ENCODE measurements at regions not wholly inside any gene's neighbourhood (a gene's known extent, or its start where the extent isn't known, plus 50 kb on each side); places are given as distances from the start of the nearest gene placed in this dataset.

GRCh38 chr5:159481751-159482150, 151.5 kb upstream of the IL12B start:
- H3K27ac Mint-ChIP-seq (ENCODE audit: unreplicated experiment): no peak overlapping the region
- no peak overlapping the region for H3K9ac ChIP-seq (ENCODE audit: low read length)
- peaks cover 4% of the 10 kb centered on the region for H3K27me3 Mint-ChIP-seq (ENCODE audit: low read depth, unreplicated experiment)

GRCh38 chr5:159486836-159487235, 156.5 kb upstream of the IL12B start:
- H3K4me2 ChIP-seq (ENCODE audit: low read length): no peak overlapping the region

More at GRCh38 chr5:159481751-159482150, 151.5 kb upstream of the IL12B start:
- Histone ChIP-seq H3K4me2 (ENCODE audit: low read length) (no peak overlapping the region), H3K27me3 (ENCODE audit: insufficient read depth, low read length) (no peaks in the 10 kb centered on the region), H3K36me3 (ENCODE audit: insufficient read depth, low read length) (no peaks in the 10 kb centered on the region), H3K4me3 (ENCODE audit: insufficient read depth, low read depth, low read length) (no peak overlapping the region), H2AFZ (ENCODE audit: low read depth, low read length) (no peak overlapping the region), H3K79me2 (ENCODE audit: insufficient read depth, low read length) (no peaks in the 10 kb centered on the region), H3K27ac (ENCODE audit: low read depth, low read length) (no peak overlapping the region), H3K9me3 (ENCODE audit: insufficient read depth, low read depth, low read length) (no peaks in the 10 kb centered on the region), H3K4me1 (ENCODE audit: insufficient read depth, low read length) (no peaks in the 10 kb centered on the region), H4K20me1 (ENCODE audit: insufficient read depth, low read length) (no peaks in the 10 kb centered on the region)
- Mint-ChIP-seq H3K4me3 (ENCODE audit: unreplicated experiment) (no peak overlapping the region), H3K9me3 (ENCODE audit: unreplicated experiment) (peaks cover 5% of the 10 kb centered on the region), H3K4me1 (ENCODE audit: low read depth, unreplicated experiment) (no peaks in the 10 kb centered on the region), H3K36me3 (ENCODE audit: low read depth, unreplicated experiment) (no peaks in the 10 kb centered on the region)
- DNase-seq (ENCODE audit: low read depth) (no peak), FAIRE-seq (no peak)
- TF ChIP-seq CTCF (IDR thresholded peaks at IDR 0.05; ENCODE audit: insufficient read depth, low read depth, low read length) (no peak), EZH2 (IDR thresholded peaks at IDR 0.05; ENCODE audit: insufficient read depth, low read length) (no peak)

More at GRCh38 chr5:159486836-159487235, 156.5 kb upstream of the IL12B start:
- Histone ChIP-seq H3K4me3 (ENCODE audit: insufficient read depth, low read depth, low read length) (no peak overlapping the region), H3K27me3 (ENCODE audit: insufficient read depth, low read length) (no peaks in the 10 kb centered on the region), H3K9ac (ENCODE audit: low read length) (no peak overlapping the region), H3K36me3 (ENCODE audit: insufficient read depth, low read length) (no peaks in the 10 kb centered on the region), H3K9me3 (ENCODE audit: insufficient read depth, low read depth, low read length) (no peaks in the 10 kb centered on the region), H4K20me1 (ENCODE audit: insufficient read depth, low read length) (no peaks in the 10 kb centered on the region), H3K27ac (ENCODE audit: low read depth, low read length) (no peak overlapping the region), H2AFZ (ENCODE audit: low read depth, low read length) (no peak overlapping the region), H3K79me2 (ENCODE audit: insufficient read depth, low read length) (no peaks in the 10 kb centered on the region), H3K4me1 (ENCODE audit: insufficient read depth, low read length) (no peaks in the 10 kb centered on the region)
- FAIRE-seq (no peak), DNase-seq (ENCODE audit: low read depth) (no peak)
- Mint-ChIP-seq H3K27ac (ENCODE audit: unreplicated experiment) (no peak overlapping the region), H3K36me3 (ENCODE audit: low read depth, unreplicated experiment) (no peaks in the 10 kb centered on the region), H3K4me3 (ENCODE audit: unreplicated experiment) (no peak overlapping the region), H3K27me3 (ENCODE audit: low read depth, unreplicated experiment) (peaks cover 9% of the 10 kb centered on the region), H3K4me1 (ENCODE audit: low read depth, unreplicated experiment) (no peaks in the 10 kb centered on the region), H3K9me3 (ENCODE audit: unreplicated experiment) (no peaks in the 10 kb centered on the region)
- TF ChIP-seq CTCF (IDR thresholded peaks at IDR 0.05; ENCODE audit: insufficient read depth, low read depth, low read length): no peak
- no peak for TF ChIP-seq EZH2 (IDR thresholded peaks at IDR 0.05; ENCODE audit: insufficient read depth, low read length)
